Neural cell (in vitro differentiated cells): ENCODE measurements at regions not wholly inside any gene's neighbourhood (a gene's known extent, or its start where the extent isn't known, plus 50 kb on each side); places are given as distances from the start of the nearest gene placed in this dataset.

Experiments used
- H2AFZ ChIP-seq: fragments of 200-600, 300-800 bp; sonication (generic), shearing (Covaris generic); 2 replicates; pipeline ENCODE4 v1.6.0; 2014; ENCODE audit warnings: low read depth, mild to moderate bottlenecking, antibody characterized with exemption, low read length, moderate library complexity
- H3F3A ChIP-seq: fragments of 200-600 bp; shearing (Covaris generic); 2 replicates; pipeline ENCODE4 v1.6.1; 2016; ENCODE audit warnings: mild to moderate bottlenecking, moderate library complexity, mixed read lengths, antibody characterized with exemption, low read length; ENCODE audit not compliant: insufficient read depth, poor library complexity, severe bottlenecking
- H3K27ac ChIP-seq: fragments of 200-600, 300-800 bp; sonication (generic), shearing (Covaris generic); 2 replicates; pipeline ENCODE4 v1.5.1; 2014; ENCODE audit warnings: mild to moderate bottlenecking, low read length, moderate library complexity
- H3K27me3 ChIP-seq: fragments of 300-800, 200-600 bp; sonication (generic), shearing (Covaris generic); 2 replicates; pipeline ENCODE4 v1.6.0; 2014; ENCODE audit warnings: mild to moderate bottlenecking, low read depth, low read length, moderate library complexity; ENCODE audit not compliant: insufficient read depth
- H3K36me3 ChIP-seq: fragments of 300-800, 200-600 bp; sonication (generic), shearing (Covaris generic); 2 replicates; pipeline ENCODE4 v1.5.1; 2014; ENCODE audit warnings: mild to moderate bottlenecking, antibody characterized with exemption, low read length, moderate library complexity; ENCODE audit not compliant: insufficient read depth
- H3K4me2 ChIP-seq: fragments of 300-800, 200-600 bp; sonication (generic), shearing (Covaris generic); 2 replicates; pipeline ENCODE4 v1.6.0; 2014; ENCODE audit warnings: mild to moderate bottlenecking, low read length
- H3K4me3 ChIP-seq: fragments of 300-800, 200-600 bp; sonication (generic), shearing (Covaris generic); 2 replicates; pipeline ENCODE4 v1.5.1; 2014; ENCODE audit warnings: mild to moderate bottlenecking, low read length, moderate library complexity
- H3K79me2 ChIP-seq: fragments of 200-600 bp; shearing (Covaris generic); replicated peaks from 2 replicates; pipeline ENCODE4 v1.6.0; 2014; ENCODE audit warnings: mild to moderate bottlenecking, low read length, moderate library complexity; ENCODE audit not compliant: insufficient read depth
- H3K9ac ChIP-seq: fragments of 300-800, 200-600 bp; sonication (generic), shearing (Covaris generic); 2 replicates; pipeline ENCODE4 v1.6.1; 2016; ENCODE audit warnings: mild to moderate bottlenecking, low read length, mixed read lengths
- H3K9me2 ChIP-seq: fragments of 200-600 bp; shearing (Covaris generic); 2 replicates; pipeline ENCODE4 v1.6.1; 2016; ENCODE audit warnings: mild to moderate bottlenecking, low read length, mixed read lengths; ENCODE audit not compliant: insufficient read depth
- H3K9me3 ChIP-seq: fragments of 200-600, 300-800 bp; sonication (generic), shearing (Covaris generic); 2 replicates; pipeline ENCODE4 v1.6.1; 2016; ENCODE audit warnings: mild to moderate bottlenecking, mixed run types, low read length, moderate library complexity, mixed read lengths
- H4K20me1 ChIP-seq: fragments of 200-600 bp; shearing (Covaris generic); 2 replicates; pipeline ENCODE4 v1.6.1; 2016; ENCODE audit warnings: mild to moderate bottlenecking, mixed run types; ENCODE audit not compliant: insufficient read depth
- EP300 ChIP-seq: fragments of 450-650 bp; conservative IDR thresholded peaks from 2 replicates; pipeline ENCODE4 v1.6.1; 2014; ENCODE audit warnings: antibody characterized with exemption, mild to moderate bottlenecking, moderate library complexity; ENCODE audit not compliant: poor library complexity, severe bottlenecking
- EZH2 ChIP-seq: fragments of 200-600, 300-800 bp; shearing (Covaris generic), sonication (generic); IDR thresholded peaks from 2 replicates; pipeline ENCODE4 v1.6.1; 2014; ENCODE audit warnings: antibody characterized with exemption, low read length, borderline replicate concordance, mild to moderate bottlenecking; ENCODE audit not compliant: insufficient read depth, poor library complexity, severe bottlenecking
- MXI1 ChIP-seq: fragments of 450-650 bp; conservative IDR thresholded peaks from 2 replicates; pipeline ENCODE4 v1.6.1; 2014; ENCODE audit warnings: antibody characterized with exemption, mild to moderate bottlenecking; ENCODE audit not compliant: poor library complexity, severe bottlenecking
- POLR2AphosphoS5 ChIP-seq: IDR thresholded peaks from 2 replicates; pipeline ENCODE4 v1.6.1; 2012
- RAD21 ChIP-seq: fragments of 450-650 bp; conservative IDR thresholded peaks from 2 replicates; pipeline ENCODE4 v1.6.1; 2014; ENCODE audit warnings: antibody characterized with exemption, mild to moderate bottlenecking, moderate library complexity
- SMC3 ChIP-seq: fragments of 450-650 bp; conservative IDR thresholded peaks from 2 replicates; pipeline ENCODE4 v1.6.1; 2014; ENCODE audit warnings: antibody characterized with exemption, mild to moderate bottlenecking, moderate library complexity; ENCODE audit not compliant: poor library complexity
- TAF1 ChIP-seq: IDR thresholded peaks from 2 replicates; pipeline ENCODE4 v1.6.1; 2012; ENCODE audit warnings: low read depth
- TF ChIP-seq, protein P1 (sequence below): IDR thresholded peaks from 2 replicates; pipeline ENCODE4 v1.6.1; 2012; ENCODE audit warnings: borderline replicate concordance
- TF ChIP-seq, protein P2 (sequence below): fragments of 450-650 bp; IDR thresholded peaks from 2 replicates; pipeline ENCODE4 v1.5.1; 2014; ENCODE audit warnings: antibody characterized with exemption, mild to moderate bottlenecking, moderate library complexity; ENCODE audit not compliant: poor library complexity, severe bottlenecking

GRCh38 chr5:105751908-105752307, 1918.8 kb downstream of the EFNA5 start:
- H3K9ac ChIP-seq: no peak overlapping the region
- H3K9me3 ChIP-seq: no peaks in the 10 kb centered on the region
- H3K36me3 ChIP-seq: no peaks in the 10 kb centered on the region
- no peaks in the 10 kb centered on the region for H4K20me1 ChIP-seq
- H3K4me2 ChIP-seq: no peak overlapping the region
- H3K4me3 ChIP-seq: no peak overlapping the region
- H3K27ac ChIP-seq: no peak overlapping the region
- TF ChIP-seq SMC3: no peak
- no peak for TF ChIP-seq MXI1
- TF ChIP-seq EP300: no peak
- TF ChIP-seq, protein P1, sequence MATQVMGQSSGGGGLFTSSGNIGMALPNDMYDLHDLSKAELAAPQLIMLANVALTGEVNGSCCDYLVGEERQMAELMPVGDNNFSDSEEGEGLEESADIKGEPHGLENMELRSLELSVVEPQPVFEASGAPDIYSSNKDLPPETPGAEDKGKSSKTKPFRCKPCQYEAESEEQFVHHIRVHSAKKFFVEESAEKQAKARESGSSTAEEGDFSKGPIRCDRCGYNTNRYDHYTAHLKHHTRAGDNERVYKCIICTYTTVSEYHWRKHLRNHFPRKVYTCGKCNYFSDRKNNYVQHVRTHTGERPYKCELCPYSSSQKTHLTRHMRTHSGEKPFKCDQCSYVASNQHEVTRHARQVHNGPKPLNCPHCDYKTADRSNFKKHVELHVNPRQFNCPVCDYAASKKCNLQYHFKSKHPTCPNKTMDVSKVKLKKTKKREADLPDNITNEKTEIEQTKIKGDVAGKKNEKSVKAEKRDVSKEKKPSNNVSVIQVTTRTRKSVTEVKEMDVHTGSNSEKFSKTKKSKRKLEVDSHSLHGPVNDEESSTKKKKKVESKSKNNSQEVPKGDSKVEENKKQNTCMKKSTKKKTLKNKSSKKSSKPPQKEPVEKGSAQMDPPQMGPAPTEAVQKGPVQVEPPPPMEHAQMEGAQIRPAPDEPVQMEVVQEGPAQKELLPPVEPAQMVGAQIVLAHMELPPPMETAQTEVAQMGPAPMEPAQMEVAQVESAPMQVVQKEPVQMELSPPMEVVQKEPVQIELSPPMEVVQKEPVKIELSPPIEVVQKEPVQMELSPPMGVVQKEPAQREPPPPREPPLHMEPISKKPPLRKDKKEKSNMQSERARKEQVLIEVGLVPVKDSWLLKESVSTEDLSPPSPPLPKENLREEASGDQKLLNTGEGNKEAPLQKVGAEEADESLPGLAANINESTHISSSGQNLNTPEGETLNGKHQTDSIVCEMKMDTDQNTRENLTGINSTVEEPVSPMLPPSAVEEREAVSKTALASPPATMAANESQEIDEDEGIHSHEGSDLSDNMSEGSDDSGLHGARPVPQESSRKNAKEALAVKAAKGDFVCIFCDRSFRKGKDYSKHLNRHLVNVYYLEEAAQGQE: no peak
- no peak for TF ChIP-seq POLR2AphosphoS5
- no peaks in the 10 kb centered on the region for H3K27me3 ChIP-seq
- H3K9me2 ChIP-seq: no peaks in the 10 kb centered on the region
- H3K79me2 ChIP-seq: no peaks in the 10 kb centered on the region
- H3F3A ChIP-seq: no peaks in the 10 kb centered on the region
- no peak overlapping the region for H2AFZ ChIP-seq

DNA sequence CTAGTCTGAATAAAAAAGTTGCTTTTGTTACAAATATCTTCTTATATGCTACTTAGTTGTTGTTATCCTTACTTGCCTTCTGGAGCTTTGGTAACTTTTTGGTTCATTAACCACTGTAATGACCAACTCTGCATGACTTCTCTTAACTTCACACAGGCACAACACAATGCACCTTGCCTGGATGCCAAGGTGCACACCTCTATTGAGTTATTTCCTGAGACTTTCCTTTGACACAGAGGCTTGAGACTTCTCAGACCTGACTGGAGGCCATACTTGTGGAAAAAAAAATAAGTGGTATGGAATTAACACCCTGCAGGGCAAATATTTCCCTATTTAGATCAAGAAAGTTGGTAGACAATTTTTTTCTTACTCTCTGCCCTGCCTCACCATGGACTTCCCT, 1925.6 kb downstream of the EFNA5 start:
- TF ChIP-seq POLR2AphosphoS5: no peak
- no peak for TF ChIP-seq RAD21
- no peaks in the 10 kb centered on the region for H3F3A ChIP-seq

DNA sequence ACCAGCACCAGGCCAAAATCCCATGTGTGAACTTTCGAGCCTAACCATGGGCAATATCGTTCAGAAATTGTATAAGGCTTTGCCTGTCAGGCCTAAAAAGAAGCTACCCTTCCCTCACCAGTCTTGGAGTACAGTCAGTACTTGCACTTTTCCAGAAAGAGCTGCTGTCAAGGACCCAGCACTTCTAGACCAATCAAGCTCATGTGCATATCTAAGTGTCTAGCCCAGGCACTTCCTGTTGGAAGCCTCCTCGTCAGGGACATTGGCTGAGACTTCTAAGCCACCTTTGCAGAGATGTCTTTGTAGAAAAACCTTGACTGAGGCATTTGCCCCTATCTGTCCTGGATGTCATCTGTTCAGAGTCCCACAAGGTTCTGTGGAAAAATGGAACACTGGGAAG, 1930.5 kb downstream of the EFNA5 start:
- TF ChIP-seq POLR2AphosphoS5: no peak
- no peak for TF ChIP-seq EZH2
- no peak for TF ChIP-seq RAD21
- TF ChIP-seq, protein P2, sequence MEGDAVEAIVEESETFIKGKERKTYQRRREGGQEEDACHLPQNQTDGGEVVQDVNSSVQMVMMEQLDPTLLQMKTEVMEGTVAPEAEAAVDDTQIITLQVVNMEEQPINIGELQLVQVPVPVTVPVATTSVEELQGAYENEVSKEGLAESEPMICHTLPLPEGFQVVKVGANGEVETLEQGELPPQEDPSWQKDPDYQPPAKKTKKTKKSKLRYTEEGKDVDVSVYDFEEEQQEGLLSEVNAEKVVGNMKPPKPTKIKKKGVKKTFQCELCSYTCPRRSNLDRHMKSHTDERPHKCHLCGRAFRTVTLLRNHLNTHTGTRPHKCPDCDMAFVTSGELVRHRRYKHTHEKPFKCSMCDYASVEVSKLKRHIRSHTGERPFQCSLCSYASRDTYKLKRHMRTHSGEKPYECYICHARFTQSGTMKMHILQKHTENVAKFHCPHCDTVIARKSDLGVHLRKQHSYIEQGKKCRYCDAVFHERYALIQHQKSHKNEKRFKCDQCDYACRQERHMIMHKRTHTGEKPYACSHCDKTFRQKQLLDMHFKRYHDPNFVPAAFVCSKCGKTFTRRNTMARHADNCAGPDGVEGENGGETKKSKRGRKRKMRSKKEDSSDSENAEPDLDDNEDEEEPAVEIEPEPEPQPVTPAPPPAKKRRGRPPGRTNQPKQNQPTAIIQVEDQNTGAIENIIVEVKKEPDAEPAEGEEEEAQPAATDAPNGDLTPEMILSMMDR: no peak
- TF ChIP-seq, protein P1: no peak
- no peak for TF ChIP-seq MXI1
- TF ChIP-seq TAF1: no peak
- no peak for TF ChIP-seq SMC3
- Histone ChIP-seq H3K36me3 (no peaks in the 10 kb centered on the region), H3K9me3 (no peaks in the 10 kb centered on the region), H3K27me3 (no peaks in the 10 kb centered on the region), H2AFZ (no peak overlapping the region), H3K4me3 (no peak overlapping the region), H3F3A (no peaks in the 10 kb centered on the region), H3K9ac (no peak overlapping the region), H3K79me2 (no peaks in the 10 kb centered on the region), H3K9me2 (no peaks in the 10 kb centered on the region), H3K27ac (no peak overlapping the region), H4K20me1 (no peaks in the 10 kb centered on the region), H3K4me2 (no peak overlapping the region)

More for the DNA sequence above, 1925.6 kb downstream of the EFNA5 start:
- Histone ChIP-seq H3K27me3 (no peaks in the 10 kb centered on the region), H2AFZ (no peak overlapping the region), H3K27ac (no peak overlapping the region), H3K9me3 (no peaks in the 10 kb centered on the region), H3K79me2 (no peaks in the 10 kb centered on the region), H3K4me2 (no peak overlapping the region), H3K36me3 (no peaks in the 10 kb centered on the region), H3K9me2 (no peaks in the 10 kb centered on the region), H3K9ac (no peak overlapping the region), H4K20me1 (no peaks in the 10 kb centered on the region), H3K4me3 (no peak overlapping the region)
